GM12892 (cell line): ENCODE measurements at regions not wholly inside any gene's neighbourhood (a gene's known extent, or its start where the extent isn't known, plus 50 kb on each side); places are given as distances from the start of the nearest gene placed in this dataset.

Source experiments
- DNase-seq: peaks from one replicate; pipeline ENCODE4 v3.0.0; 2011; ENCODE audit not compliant: insufficient read length
- FAIRE-seq: peaks from 2 replicates; lab custom pipeline; 2011; peaks lifted over from hg19 to GRCh38; lab: Jason Lieb, UNC
- POLR2A ChIP-seq: IDR thresholded peaks from 2 replicates; pipeline ENCODE4 v1.6.1; 2011; ENCODE audit warnings: low read depth, low read length, control low read depth
- POLR2AphosphoS5 ChIP-seq: IDR thresholded peaks from 2 replicates; pipeline ENCODE4 v1.6.1; 2011; ENCODE audit warnings: low read depth, low read length, control low read depth
- TAF1 ChIP-seq: IDR thresholded peaks from 2 replicates; pipeline ENCODE4 v1.6.1; 2011; ENCODE audit warnings: low read depth, mild to moderate bottlenecking, control low read depth, low read length, borderline replicate concordance

- no peak for TF ChIP-seq POLR2A
- TF ChIP-seq POLR2AphosphoS5, result no peak
- no peak for TF ChIP-seq TAF1
- FAIRE-seq, result no peak
- DNase-seq, result no peak
Observed at GRCh38 chr2:118791483-118791882, 56.0 kb downstream of the EN1 start.

GRCh38 chr2:118786746-118787145, 60.7 kb downstream of the EN1 start:
- TF ChIP-seq POLR2A (no peak), TAF1 (no peak), POLR2AphosphoS5 (no peak)
- DNase-seq, result no peak
- no peak for FAIRE-seq

- TF ChIP-seq TAF1 (no peak), POLR2A (no peak), POLR2AphosphoS5 (no peak)
- no peak for FAIRE-seq
- no peak for DNase-seq
Observed at GRCh38 chr2:118784860-118785259, 62.6 kb downstream of the EN1 start.

GRCh38 chr2:118779362-118779761, 68.1 kb downstream of the EN1 start:
- FAIRE-seq (no peak), DNase-seq (no peak)
- TF ChIP-seq POLR2A (no peak), POLR2AphosphoS5 (no peak), TAF1 (no peak)

- TF ChIP-seq TAF1, result no peak
- no peak for TF ChIP-seq POLR2A
- peak; percentile 19 for DNase-seq
- no peak for FAIRE-seq
Observed at GRCh38 chr2:118774458-118775133, 72.9 kb downstream of the EN1 start.

GRCh38 chr2:118773826-118774225, 73.6 kb downstream of the EN1 start:
- FAIRE-seq, result no peak
- DNase-seq, result no peak
- no peak for TF ChIP-seq POLR2A
- TF ChIP-seq TAF1, result no peak
- no peak for TF ChIP-seq POLR2AphosphoS5

GRCh38 chr2:118772487-118773200, 74.8 kb downstream of the EN1 start:
- TF ChIP-seq POLR2AphosphoS5 (no peak), TAF1 (no peak), POLR2A (no peak)
- DNase-seq (no peak), FAIRE-seq (no peak)

- FAIRE-seq (no peak), DNase-seq (no peak)
- no peak for TF ChIP-seq TAF1
- TF ChIP-seq POLR2AphosphoS5, result no peak
- no peak for TF ChIP-seq POLR2A
Observed at GRCh38 chr2:118769707-118770400, 77.6 kb downstream of the EN1 start.

- DNase-seq (no peak), FAIRE-seq (no peak)
- TF ChIP-seq TAF1 (no peak), POLR2A (no peak), POLR2AphosphoS5 (no peak)
Observed at GRCh38 chr2:118766871-118767270, 80.6 kb downstream of the EN1 start.

- DNase-seq (no peak), FAIRE-seq (no peak)
- no peak for TF ChIP-seq TAF1
- no peak for TF ChIP-seq POLR2AphosphoS5
- no peak for TF ChIP-seq POLR2A
Observed at GRCh38 chr2:118764855-118765254, 82.6 kb downstream of the EN1 start.

- FAIRE-seq, result no peak
Observed at GRCh38 chr2:118763797-118764196, 83.7 kb downstream of the EN1 start.

GRCh38 chr2:118762290-118762689, 85.2 kb downstream of the EN1 start:
- no peak for FAIRE-seq
- TF ChIP-seq TAF1, result no peak
- no peak for TF ChIP-seq POLR2AphosphoS5
- no peak for DNase-seq

More at GRCh38 chr2:118763797-118764196, 83.7 kb downstream of the EN1 start:
- TF ChIP-seq TAF1 (no peak), POLR2AphosphoS5 (no peak), POLR2A (no peak)
- no peak for DNase-seq
